RWPE2 (cell line): ENCODE measurements at regions not wholly inside any gene's neighbourhood (a gene's known extent, or its start where the extent isn't known, plus 50 kb on each side); places are given as distances from the start of the nearest gene placed in this dataset.

ENCODE experiments used
- ATAC-seq: fragments of 200-7000 bp; cut with Tn5 transposase; 3 replicates; pipeline ENCODE4 v1.9.1; 2021; ENCODE audit warnings: low read depth
- DNase-seq: peaks from one replicate; pipeline ENCODE4 v3.0.0-alpha.2; 2020; ENCODE audit warnings: low spot score
- H3K27ac ChIP-seq: fragments of 450-650 bp; 2 replicates; pipeline ENCODE4 v1.5.1; 2017; ENCODE audit warnings: mild to moderate bottlenecking; ENCODE audit not compliant: poor library complexity, severe bottlenecking
- H3K27me3 ChIP-seq: fragments of 250-450 bp; sonication (Bioruptor Pico); 2 replicates; pipeline ENCODE4 v1.5.1; 2021; ENCODE audit warnings: mild to moderate bottlenecking, moderate library complexity; ENCODE audit not compliant: insufficient read depth, poor library complexity, severe bottlenecking
- H3K36me3 ChIP-seq: fragments of 250-450 bp; sonication (Bioruptor Pico); 2 replicates; pipeline ENCODE4 v1.5.1; 2020; ENCODE audit warnings: low read depth, mild to moderate bottlenecking, moderate library complexity
- H3K4me1 ChIP-seq: fragments of 250-450 bp; sonication (Bioruptor Pico); 2 replicates; pipeline ENCODE4 v1.5.1; 2021; ENCODE audit warnings: mild to moderate bottlenecking, moderate library complexity; ENCODE audit not compliant: insufficient read depth, poor library complexity, severe bottlenecking
- H3K4me3 ChIP-seq: fragments of 250-450 bp; sonication (Bioruptor Pico); 2 replicates; pipeline ENCODE4 v1.5.1; 2021; ENCODE audit warnings: mild to moderate bottlenecking, moderate library complexity; ENCODE audit not compliant: severe bottlenecking
- H3K9me3 ChIP-seq: fragments of 250-450 bp; sonication (Bioruptor Pico); 2 replicates; pipeline ENCODE4 v1.5.1; 2021; ENCODE audit warnings: mild to moderate bottlenecking, moderate library complexity; ENCODE audit not compliant: severe bottlenecking
- CTCF ChIP-seq: fragments of 450-650 bp; IDR thresholded peaks from one replicate; pipeline ENCODE4 v1.5.1; 2017; ENCODE audit warnings: mild to moderate bottlenecking, moderate library complexity; ENCODE audit not compliant: poor library complexity, severe bottlenecking

GRCh38 chr2:160912276-160912675 is 248.0 kb upstream of the TANK start:
- TF ChIP-seq CTCF, result no peak
- Histone ChIP-seq H3K4me3 (no peak overlapping the region), H3K9me3 (no peaks in the 10 kb centered on the region), H3K27ac (no peak overlapping the region), H3K36me3 (no peaks in the 10 kb centered on the region), H3K27me3 (no peaks in the 10 kb centered on the region), H3K4me1 (no peaks in the 10 kb centered on the region)
- no peak for DNase-seq
- no peak for ATAC-seq

- Histone ChIP-seq H3K27me3 (no peaks in the 10 kb centered on the region), H3K4me1 (no peaks in the 10 kb centered on the region), H3K9me3 (no peaks in the 10 kb centered on the region), H3K27ac (no peak overlapping the region), H3K36me3 (no peaks in the 10 kb centered on the region), H3K4me3 (no peak overlapping the region)
- DNase-seq (no peak), ATAC-seq (no peak)
- TF ChIP-seq CTCF, result no peak
These were observed 246.9 kb upstream of the TANK start for GRCh38 chr2:160913323-160913722.

GRCh38 chr2:160914217-160914616 is 246.0 kb upstream of the TANK start:
- Histone ChIP-seq H3K27me3 (no peaks in the 10 kb centered on the region), H3K27ac (no peak overlapping the region), H3K4me1 (no peaks in the 10 kb centered on the region), H3K9me3 (no peaks in the 10 kb centered on the region), H3K4me3 (no peak overlapping the region), H3K36me3 (no peaks in the 10 kb centered on the region)
- no peak for TF ChIP-seq CTCF
- DNase-seq, result no peak
- ATAC-seq, result no peak

GRCh38 chr2:160916300-160916699 is 243.9 kb upstream of the TANK start:
- Histone ChIP-seq H3K36me3 (no peaks in the 10 kb centered on the region), H3K4me1 (no peaks in the 10 kb centered on the region), H3K4me3 (no peak overlapping the region), H3K27ac (no peak overlapping the region), H3K27me3 (no peaks in the 10 kb centered on the region), H3K9me3 (no peaks in the 10 kb centered on the region)
- DNase-seq (no peak), ATAC-seq (no peak)
- no peak for TF ChIP-seq CTCF

GRCh38 chr2:160917850-160918249 is 242.4 kb upstream of the TANK start:
- no peaks in the 10 kb centered on the region for H3K4me1 ChIP-seq
- no peak for DNase-seq

More at GRCh38 chr2:160917850-160918249, 242.4 kb upstream of the TANK start:
- Histone ChIP-seq H3K27ac (no peak overlapping the region), H3K36me3 (no peaks in the 10 kb centered on the region), H3K4me3 (no peak overlapping the region), H3K27me3 (no peaks in the 10 kb centered on the region), H3K9me3 (no peaks in the 10 kb centered on the region)
- ATAC-seq, result no peak
- no peak for TF ChIP-seq CTCF
